NCI-H526 (cell line): ENCODE measurements at regions not wholly inside any gene's neighbourhood (a gene's known extent, or its start where the extent isn't known, plus 50 kb on each side); places are given as distances from the start of the nearest gene placed in this dataset.
A peak's percentile ranks its signal among the peaks of the same experiment; 100 is the strongest.
"Not testable (repeated sequence)": the region's sequence is repeated elsewhere in the genome, so short reads cannot be mapped to it uniquely, and the experiment has no call there.

Experiments
- DNase-seq, 2 experiments: peaks; one replicate each; lab custom pipeline; 2025; lab: John Stamatoyannopoulos, UW

- no peak for DNase-seq
Measured at GRCh38 chr3:127071597-127072001, 88.7 kb downstream of the PLXNA1 start.

- no peak for DNase-seq
Measured at GRCh38 chr3:127072221-127072771, 89.4 kb downstream of the PLXNA1 start.

GRCh38 chr3:127072971-127073783 is 90.3 kb downstream of the PLXNA1 start:
- DNase-seq, result no peak

GRCh38 chr3:127073941-127074820 is 91.3 kb downstream of the PLXNA1 start:
- DNase-seq, result no peak

DNA sequence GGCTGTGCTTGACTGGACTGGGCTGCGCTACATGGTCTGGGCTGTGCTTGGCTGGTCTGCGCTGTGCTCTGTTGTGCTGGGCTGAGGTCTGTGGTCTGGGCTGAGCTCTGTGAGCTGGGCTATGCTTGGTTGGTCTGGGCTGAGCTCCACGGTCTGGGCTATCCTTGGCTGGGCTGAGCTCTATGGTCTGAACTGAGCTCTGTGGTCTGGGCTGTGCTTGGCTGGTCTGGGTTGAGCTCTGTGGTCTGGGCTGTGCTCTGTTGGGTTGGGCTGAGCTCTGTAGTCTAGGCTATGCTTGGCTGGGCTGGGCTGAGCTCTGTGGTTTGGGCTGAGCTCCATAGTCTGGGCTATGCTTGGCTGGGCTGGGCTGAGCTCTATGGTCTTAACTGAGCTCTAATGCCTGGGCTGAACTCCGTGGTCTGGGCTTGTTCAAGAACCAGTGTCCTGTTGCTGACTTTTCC is 92.0 kb downstream of the PLXNA1 start:
- DNase-seq, result peak; percentile 31 to 70

GRCh38 chr3:127076166-127076992 is 93.5 kb downstream of the PLXNA1 start:
- not testable (repeated sequence) for DNase-seq

- no peak for DNase-seq
Measured at GRCh38 chr3:127077068-127077467, 94.2 kb downstream of the PLXNA1 start.

GRCh38 chr3:127077505-127078064 is 94.7 kb downstream of the PLXNA1 start:
- DNase-seq, result no peak

GRCh38 chr3:127078626-127079025 is 95.7 kb downstream of the PLXNA1 start:
- DNase-seq, result no peak

DNA sequence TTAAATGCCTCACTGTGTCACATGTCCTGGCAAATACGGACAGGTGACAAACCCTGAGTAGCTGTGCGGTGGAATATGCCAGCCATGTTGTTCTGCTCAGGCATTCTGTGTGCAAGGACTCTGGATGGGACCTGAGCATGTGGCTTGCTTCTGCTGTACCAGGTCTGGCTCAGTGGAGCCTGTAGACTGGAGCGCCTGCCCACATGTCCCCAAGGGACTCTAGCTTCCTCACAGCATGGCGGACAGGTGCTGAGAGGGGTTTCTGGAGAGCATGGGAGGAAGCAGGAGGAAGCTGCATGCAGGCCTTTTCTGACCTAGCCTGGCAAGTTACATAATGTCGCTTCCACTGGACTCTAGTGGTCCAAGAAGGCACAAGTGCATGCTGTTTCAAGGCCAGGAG is 96.3 kb downstream of the PLXNA1 start:
- no peak for DNase-seq

GRCh38 chr3:127081001-127081720 is 98.2 kb downstream of the PLXNA1 start:
- DNase-seq, result no peak

- DNase-seq, result no peak
Measured at GRCh38 chr3:127082066-127082465, 99.2 kb downstream of the PLXNA1 start.

GRCh38 chr3:127083778-127084397 is 101.0 kb downstream of the PLXNA1 start:
- DNase-seq, result no peak

GRCh38 chr3:127084401-127084990 is 101.6 kb downstream of the PLXNA1 start:
- no peak for DNase-seq

DNA sequence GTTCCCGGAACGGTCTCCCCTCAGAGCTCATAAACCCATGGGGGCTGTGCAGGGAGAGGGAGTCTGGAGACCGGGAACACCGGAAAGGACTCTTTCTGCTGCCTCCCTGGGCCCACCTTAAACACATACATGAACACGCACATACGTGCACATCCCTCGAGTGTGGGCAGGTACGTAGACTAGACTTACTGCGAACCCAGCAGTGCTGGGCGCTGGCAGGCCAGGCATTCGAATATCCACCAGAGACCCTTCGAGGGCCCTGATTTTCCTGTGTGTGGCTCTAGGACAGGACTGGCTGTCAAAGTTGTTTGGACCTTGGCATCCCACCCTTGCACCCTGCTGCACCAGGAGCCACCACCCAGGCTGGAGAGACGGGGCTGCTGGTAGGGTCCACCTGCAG is 102.7 kb downstream of the PLXNA1 start:
- no peak for DNase-seq

- DNase-seq, result not testable (repeated sequence)
Measured at GRCh38 chr3:127086591-127086990, 103.7 kb downstream of the PLXNA1 start.

GRCh38 chr3:127087441-127087840 is 104.5 kb downstream of the PLXNA1 start:
- DNase-seq, result no peak

DNA sequence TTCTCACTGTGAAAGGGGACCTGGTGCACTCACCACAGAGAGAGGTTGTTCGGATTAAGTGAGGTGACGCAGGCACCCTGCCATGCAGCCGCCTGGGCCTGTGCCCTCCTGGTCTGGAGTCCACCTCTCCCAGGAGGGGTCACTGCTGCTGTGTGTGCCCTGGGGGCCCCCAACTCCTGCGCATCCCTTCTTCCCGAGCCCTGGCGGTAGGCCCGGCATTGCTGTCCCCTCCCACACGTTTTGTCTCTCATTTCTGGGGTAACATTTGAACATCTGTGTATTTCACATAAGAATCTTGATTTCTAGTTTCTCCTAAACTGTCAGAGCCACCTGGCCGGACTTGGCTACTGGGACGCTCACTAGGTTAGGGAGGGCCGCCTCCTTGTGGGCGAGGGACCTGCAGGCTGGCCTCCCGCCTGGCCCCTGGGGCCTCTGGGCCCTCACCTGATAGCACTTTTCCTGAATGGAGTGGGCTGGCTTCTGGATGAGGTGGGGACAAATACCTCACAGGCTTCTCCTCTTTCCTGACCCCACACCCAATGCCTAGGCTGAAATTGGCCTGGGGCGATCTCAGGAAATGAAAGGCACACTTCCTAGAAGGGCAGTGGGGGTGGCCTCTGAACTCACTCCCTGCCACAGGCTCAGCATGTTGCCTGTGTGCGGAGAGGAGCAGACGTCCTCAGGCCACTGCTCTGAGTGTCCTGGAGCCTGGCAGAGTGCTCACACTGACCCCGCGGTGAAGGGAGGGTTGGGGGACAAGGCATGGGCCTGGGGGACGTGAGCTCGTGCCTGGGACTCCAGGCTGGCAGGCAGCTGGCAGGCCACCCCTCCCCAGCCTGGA is 104.2 kb upstream of the PRR23E start:
- DNase-seq, result no peak
